Panc1 (cell line): ENCODE measurements at regions not wholly inside any gene's neighbourhood (a gene's known extent, or its start where the extent isn't known, plus 50 kb on each side); places are given as distances from the start of the nearest gene placed in this dataset.
"Not testable (repeated sequence)": the region's sequence is repeated elsewhere in the genome, so short reads cannot be mapped to it uniquely, and the experiment has no call there.

Experiments
- ATAC-seq: fragments of 200-7000 bp; cut with Tn5 transposase; 2 replicates; pipeline ENCODE4 v1.9.1; 2020; ENCODE audit warnings: mild to moderate bottlenecking, moderate library complexity
- BruUV-seq: library from RNA; stranded (reverse); fragments of 400-500 nt; replicated peaks from 2 replicates; lab custom pipeline; 2021; lab: Mats Ljungman, UMichigan
- CTCF ChIA-PET: fragments of 300-600 bp; sonication (Branson Sonifier 250); formaldehyde crosslinking; loops from one replicate; lab custom pipeline; 2022; ENCODE audit warnings: antibody characterized with exemption; lab: Charles Lee
- POLR2A ChIA-PET: fragments of 300-600 bp; sonication (Branson Sonifier 250); formaldehyde crosslinking; loops from one replicate; lab custom pipeline; 2022; ENCODE audit warnings: antibody characterized with exemption; lab: Charles Lee
- DNase-seq: peaks from one replicate; pipeline ENCODE4 v3.0.0-alpha.2; 2010; ENCODE audit warnings: low read depth, low spot score
- H3K27ac ChIP-seq: 2 replicates; pipeline ENCODE4 v1.5.1; 2011; ENCODE audit warnings: mild to moderate bottlenecking, low read length, inconsistent platforms
- H3K27me3 ChIP-seq: fragments of 200-500 bp; sonication (Bioruptor generic); 2 replicates; pipeline ENCODE4 v1.6.0; 2014; ENCODE audit warnings: low read length, inconsistent platforms; ENCODE audit not compliant: control insufficient read depth, insufficient read depth
- H3K36me3 ChIP-seq: fragments of 200-500 bp; sonication (Bioruptor generic); 2 replicates; pipeline ENCODE4 v1.5.1; 2014; ENCODE audit warnings: inconsistent platforms, mild to moderate bottlenecking, low read length, moderate library complexity; ENCODE audit not compliant: control insufficient read depth, insufficient read depth
- H3K4me1 ChIP-seq: 2 replicates; pipeline ENCODE4 v1.5.1; 2011; ENCODE audit warnings: inconsistent platforms, mild to moderate bottlenecking, low read length, moderate library complexity; ENCODE audit not compliant: control insufficient read depth, insufficient read depth
- H3K4me3 ChIP-seq, 2 experiments: 2 replicates each; pipeline ENCODE4 v1.5.1; 2011 to 2012; ENCODE audit warnings: low read depth in 2 of 2, low read length in 2 of 2, mild to moderate bottlenecking in 2 of 2, inconsistent platforms in 1 of 2, moderate library complexity in 1 of 2
- H3K9me3 ChIP-seq: fragments of 200-500 bp; sonication (Bioruptor generic); 2 replicates; pipeline ENCODE4 v1.5.1; 2014; ENCODE audit warnings: low read depth, mild to moderate bottlenecking, inconsistent platforms, low read length, moderate library complexity; ENCODE audit not compliant: control insufficient read depth, insufficient read depth
- CTCF ChIP-seq: fragments of 450-650 bp; IDR thresholded peaks from 2 replicates; pipeline ENCODE4 v1.5.1; 2017; ENCODE audit warnings: mild to moderate bottlenecking
- POLR2AphosphoS5 ChIP-seq: IDR thresholded peaks from 2 replicates; pipeline ENCODE4 v1.6.1; 2012; ENCODE audit warnings: mild to moderate bottlenecking, low read depth, low read length, moderate library complexity
- REST ChIP-seq, 2 experiments: IDR thresholded peaks; 2 replicates each; pipeline ENCODE4 v1.6.1; 2011 to 2012; ENCODE audit warnings: low read depth in 2 of 2, control low read depth in 1 of 2, low read length in 1 of 2, mild to moderate bottlenecking in 1 of 2, moderate library complexity in 1 of 2; ENCODE audit not compliant: insufficient read depth in 1 of 2
- SIN3A ChIP-seq: IDR thresholded peaks from 2 replicates; pipeline ENCODE4 v1.6.1; 2012; ENCODE audit warnings: low read depth, mild to moderate bottlenecking, low read length, moderate library complexity, borderline replicate concordance; ENCODE audit not compliant: insufficient read depth
- TCF7L2 ChIP-seq: IDR thresholded peaks from 2 replicates; pipeline ENCODE4 v1.6.1; 2011; ENCODE audit warnings: mild to moderate bottlenecking, low read depth, low read length, inconsistent platforms
- in situ Hi-C: cut with HindIII; loops from 2 replicates; pipeline ENCODE4 v1.10.0; 2016; ENCODE audit warnings: low sequenced_read_pairs, low pct_unique_long_range_greater_than_20kb
- intact Hi-C: fragments of 100-400 bp; cut with micrococcal nuclease; formaldehyde crosslinking; loops from one replicate; pipeline ENCODE4 v1.10.0; 2022; ENCODE audit not compliant: unreplicated experiment

GRCh38 chr3:185995352-185995751, 57.5 kb upstream of the TRA2B start:
- Histone ChIP-seq H3K9me3 (no peaks in the 10 kb centered on the region), H3K27me3 (peaks cover 6% of the 10 kb centered on the region), H3K4me3 (no peak overlapping the region), H3K27ac (no peak overlapping the region), H3K4me1 (no peaks in the 10 kb centered on the region), H3K36me3 (no peaks in the 10 kb centered on the region)
- no TSS peak for BruUV-seq
- ChIA-PET CTCF (no interaction called here), POLR2A (no interaction called here)
- intact Hi-C loops, result no loop called here
- in situ Hi-C loops, result no loop called here
- DNase-seq (no peak), ATAC-seq (no peak)
- TF ChIP-seq CTCF, result no peak
- TF ChIP-seq REST (IDR thresholded peaks at IDR 0.05; ENCODE audit: insufficient read depth in 1 of 2, low read depth in 2 of 2, low read length in 1 of 2), result no peak
- TF ChIP-seq POLR2AphosphoS5, result no peak
- no peak for TF ChIP-seq SIN3A
- TF ChIP-seq TCF7L2, result no peak

GRCh38 chr3:185992831-185993374, 55.1 kb upstream of the TRA2B start:
- Histone ChIP-seq H3K9me3 (no peaks in the 10 kb centered on the region), H3K27ac (no peak overlapping the region), H3K4me1 (no peaks in the 10 kb centered on the region), H3K4me3 (no peak overlapping the region), H3K27me3 (peaks cover 6% of the 10 kb centered on the region), H3K36me3 (no peaks in the 10 kb centered on the region)
- BruUV-seq, result no TSS peak
- ATAC-seq, result no peak
- ChIA-PET POLR2A (interaction anchor here (0.5 to 0.6 kb wide), 2 partner anchors 41 to 249 kb away, joined by 3 read pairs; no protein-coding TSS in a partner anchor), CTCF (interaction anchor here (1.3 kb wide), 1 partner anchor 49 kb away, joined by 4 read pairs; no protein-coding TSS in a partner anchor)
- no peak for DNase-seq
- intact Hi-C loops (no loop called here), in situ Hi-C loops (loop anchor here (5.0 kb wide), 1 partner anchor 81 kb away; no protein-coding TSS in a partner anchor)
- no peak for TF ChIP-seq REST (IDR thresholded peaks at IDR 0.05; ENCODE audit: insufficient read depth in 1 of 2, low read depth in 2 of 2, low read length in 1 of 2)
- no peak for TF ChIP-seq TCF7L2
- no peak for TF ChIP-seq POLR2AphosphoS5
- TF ChIP-seq CTCF, result no peak
- no peak for TF ChIP-seq SIN3A

GRCh38 chr3:185990995-185991394, 53.2 kb upstream of the TRA2B start:
- H3K9me3 ChIP-seq, H3K36me3 ChIP-seq, BruUV-seq, H3K27me3 ChIP-seq, H3K4me1 ChIP-seq, DNase-seq, H3K27ac ChIP-seq, POLR2A ChIA-PET, intact Hi-C loops, H3K4me3 ChIP-seq: not testable (repeated sequence)
- CTCF ChIA-PET, result interaction anchor here (1.3 kb wide), 1 partner anchor 80 kb away, joined by 6 read pairs; no protein-coding TSS in a partner anchor
- in situ Hi-C loops, result loop anchor here (5.0 kb wide), 1 partner anchor 79 kb away; no protein-coding TSS in a partner anchor
- ATAC-seq, result peak; percentile 59; the same call in 1 of the 2 replicates
